Ovary (tissue), 7 donors: ENCODE measurements at regions not wholly inside any gene's neighbourhood (a gene's known extent, or its start where the extent isn't known, plus 50 kb on each side); places are given as distances from the start of the nearest gene placed in this dataset.

Experiments used
- DNase-seq, 5 donors: peaks; one replicate each; pipeline ENCODE4 v3.0.0-alpha.2; 2019 to 2020
- H3K27ac ChIP-seq, 2 donors: fragments of 200-600 bp; one replicate each; pipeline versions ENCODE4 v1.5.1 to v1.8.0; 2019 to 2022
- H3K27me3 ChIP-seq: fragments of 200-600 bp; one replicate; pipeline ENCODE4 v1.8.0; 2022
- H3K36me3 ChIP-seq: fragments of 200-600 bp; sonication (generic); one replicate; pipeline ENCODE4 v1.5.1; 2019
- H3K4me1 ChIP-seq: one replicate; pipeline ENCODE4 v1.8.1; 2013; ENCODE audit warnings: mild to moderate bottlenecking, moderate library complexity; ENCODE audit not compliant: insufficient read depth
- H3K4me3 ChIP-seq: fragments of 200-600 bp; sonication (generic); one replicate; pipeline ENCODE4 v1.5.1; 2017
- H3K9me3 ChIP-seq, 2 donors: fragments of 200-600 bp in 1 of 2; sonication (generic) in 1 of 2; one replicate each; pipeline versions ENCODE4 v1.5.1 to v1.8.1; 2013 to 2019; ENCODE audit warnings: mild to moderate bottlenecking in 1 of 2, moderate library complexity in 1 of 2
- CTCF ChIP-seq, 3 donors: fragments of 450-650 bp in 2 of 3; fragments of 200-600 bp in 1 of 3; IDR thresholded peaks; one replicate each; pipeline versions ENCODE4 v1.5.1 to v1.8.0; 2016 to 2022; ENCODE audit warnings: antibody characterized with exemption in 3 of 3, mild to moderate bottlenecking in 1 of 3
- EP300 ChIP-seq: sonication (generic); formaldehyde crosslinking; IDR thresholded peaks from one replicate; pipeline ENCODE4 v1.6.1; 2017; ENCODE audit warnings: antibody characterized with exemption
- POLR2A ChIP-seq: fragments of 450-650 bp; IDR thresholded peaks from one replicate; pipeline ENCODE4 v1.6.1; 2017; ENCODE audit warnings: antibody characterized with exemption, mild to moderate bottlenecking, moderate library complexity
- WGBS, 3 donors: extraction: QIAGEN DNeasy Blood & Tissue Kit in 1 of 3; methylation state at CpG; one replicate each; pipeline versions ENCODE4 v1.1.5 to v1.1.7; 2013 to 2017; 5-methylcytosine and 5-hydroxymethylcytosine counted together
- intact Hi-C, 4 donors: fragments of 100-400 bp; cut with DNase I; formaldehyde crosslinking; loops; one replicate each; pipeline versions ENCODE4 v1.11.0 to v1.15.1; 2022 to 2023
- donor health status: DM: no; HTN: no; CAD: no; lungs with moderate emphysema.
- donor health status: DM: no; HTN: no; CAD: no.
- donor health status: Bipolar disorder and iron deficiency.
- donor health status: DM: no; HTN: no; CAD: no.
- donor health status: DM: yes; HTN: yes; CAD: no.

- TF ChIP-seq POLR2A = no peak
- no peak for TF ChIP-seq CTCF (IDR thresholded peaks at IDR 0.05)
- no peak for TF ChIP-seq EP300
- H3K27me3 ChIP-seq = no peaks in the 10 kb centered on the region
- H3K36me3 ChIP-seq = no peaks in the 10 kb centered on the region
- WGBS, 3 donors = 48 to 49% (median 49%) methylated on average over 3 of the region's 3 CpGs
- H3K4me1 ChIP-seq = no peaks in the 10 kb centered on the region
- no peaks in the 10 kb centered on the region for H3K9me3 ChIP-seq
- H3K27ac ChIP-seq = no peak overlapping the region
- no peak overlapping the region for H3K4me3 ChIP-seq
- intact Hi-C loops = no loop called here
- no peak for DNase-seq
Measured at GRCh38 chrX:95029571-95029970, 1355.6 kb downstream of the FAM133A start.

GRCh38 chrX:95040104-95040503 is 1366.1 kb downstream of the FAM133A start:
- TF ChIP-seq POLR2A (no peak), EP300 (no peak), CTCF (IDR thresholded peaks at IDR 0.05) (no peak)
- H3K27me3 ChIP-seq = no peaks in the 10 kb centered on the region
- no peak overlapping the region for H3K4me3 ChIP-seq
- no peak for DNase-seq
- no peak overlapping the region for H3K27ac ChIP-seq
- intact Hi-C loops = no loop called here
- H3K9me3 ChIP-seq = no peaks in the 10 kb centered on the region
- no peaks in the 10 kb centered on the region for H3K36me3 ChIP-seq
- H3K4me1 ChIP-seq = no peaks in the 10 kb centered on the region
- 31 to 45% (median 34%) methylated on average over 1 of the region's 1 CpG for WGBS, 3 donors

GRCh38 chrX:95044331-95044730 is 1370.3 kb downstream of the FAM133A start:
- Histone ChIP-seq H3K9me3 (no peaks in the 10 kb centered on the region), H3K36me3 (no peaks in the 10 kb centered on the region), H3K27me3 (no peaks in the 10 kb centered on the region), H3K27ac (no peak overlapping the region), H3K4me3 (no peak overlapping the region), H3K4me1 (no peaks in the 10 kb centered on the region)
- WGBS, 3 donors = 67 to 78% (median 73%) methylated on average over 4 of the region's 4 CpGs
- intact Hi-C loops = no loop called here
- no peak for TF ChIP-seq POLR2A
- no peak for TF ChIP-seq CTCF (IDR thresholded peaks at IDR 0.05)
- no peak for TF ChIP-seq EP300
- DNase-seq = no peak

- Histone ChIP-seq H3K9me3 (no peaks in the 10 kb centered on the region), H3K27me3 (no peaks in the 10 kb centered on the region), H3K4me3 (no peak overlapping the region), H3K4me1 (no peaks in the 10 kb centered on the region), H3K27ac (no peak overlapping the region), H3K36me3 (no peaks in the 10 kb centered on the region)
- 62 to 79% (median 65%) methylated on average over 2 of the region's 2 CpGs for WGBS, 3 donors
- DNase-seq = no peak
- TF ChIP-seq POLR2A (no peak), EP300 (no peak), CTCF (IDR thresholded peaks at IDR 0.05) (no peak)
- intact Hi-C loops = no loop called here
Measured at GRCh38 chrX:95055991-95056390, 1382.0 kb downstream of the FAM133A start.

- no peaks in the 10 kb centered on the region for H3K27me3 ChIP-seq
- no peak overlapping the region for H3K27ac ChIP-seq
- 37 to 62% (median 49%) methylated on average over 4 of the region's 4 CpGs for WGBS, 3 donors
- no peak for DNase-seq
- TF ChIP-seq EP300 = no peak
- TF ChIP-seq POLR2A = no peak
- TF ChIP-seq CTCF (IDR thresholded peaks at IDR 0.05) = no peak
- intact Hi-C loops = no loop called here
- H3K36me3 ChIP-seq = no peaks in the 10 kb centered on the region
- H3K9me3 ChIP-seq = no peaks in the 10 kb centered on the region
- H3K4me3 ChIP-seq = no peak overlapping the region
- H3K4me1 ChIP-seq = no peaks in the 10 kb centered on the region
Measured at GRCh38 chrX:95056901-95057300, 1382.9 kb downstream of the FAM133A start.
